CD4-positive, alpha-beta T cell treated with Interleukin-12 subunit alpha and Interleukin-12 subunit beta, for 1 hour (primary cell): ENCODE measurements at regions not wholly inside any gene's neighbourhood (a gene's known extent, or its start where the extent isn't known, plus 50 kb on each side); places are given as distances from the start of the nearest gene placed in this dataset.
"Not testable (repeated sequence)": the region's sequence is repeated elsewhere in the genome, so short reads cannot be mapped to it uniquely, and the experiment has no call there.

ENCODE experiments used
- DNase-seq: peaks from one replicate; pipeline ENCODE4 v3.0.0-alpha.2; 2020

GRCh38 chr2:226184940-226185615 is 614.5 kb downstream of the IRS1 start:
- no peak for DNase-seq

- DNase-seq = no peak
Measured at GRCh38 chr2:226184540-226184939, 615.1 kb downstream of the IRS1 start.

GRCh38 chr2:226183550-226183949 is 616.1 kb downstream of the IRS1 start:
- DNase-seq = no peak

- DNase-seq = no peak
Measured at GRCh38 chr2:226183033-226183432, 616.6 kb downstream of the IRS1 start.

GRCh38 chr2:226181909-226182308 is 617.7 kb downstream of the IRS1 start:
- DNase-seq = no peak

- no peak for DNase-seq
Measured at GRCh38 chr2:226180281-226180884, 619.2 kb downstream of the IRS1 start.

GRCh38 chr2:226179010-226179409 is 620.6 kb downstream of the IRS1 start:
- DNase-seq = no peak

- no peak for DNase-seq
Measured at GRCh38 chr2:226176283-226176984, 623.2 kb downstream of the IRS1 start.

- no peak for DNase-seq
Measured at GRCh38 chr2:226174390-226174789, 625.2 kb downstream of the IRS1 start.

- no peak for DNase-seq
Measured at GRCh38 chr2:226172939-226173338, 626.7 kb downstream of the IRS1 start.

GRCh38 chr2:226172309-226172708 is 627.3 kb downstream of the IRS1 start:
- no peak for DNase-seq

GRCh38 chr2:226169751-226170581 is 629.7 kb downstream of the IRS1 start:
- DNase-seq = no peak

- DNase-seq = no peak
Measured at GRCh38 chr2:226168496-226169160, 631.0 kb downstream of the IRS1 start.

- DNase-seq = no peak
Measured at GRCh38 chr2:226164512-226164911, 635.1 kb downstream of the IRS1 start.

GRCh38 chr2:226160617-226161016 is 639.0 kb downstream of the IRS1 start:
- not testable (repeated sequence) for DNase-seq

- no peak for DNase-seq
Measured at GRCh38 chr2:226159875-226160479, 639.6 kb downstream of the IRS1 start.

- no peak for DNase-seq
Measured at GRCh38 chr2:226158940-226159339, 640.7 kb downstream of the IRS1 start.

GRCh38 chr2:226158229-226158628 is 641.4 kb downstream of the IRS1 start:
- no peak for DNase-seq

- DNase-seq = no peak
Measured at GRCh38 chr2:226155093-226155875, 644.3 kb downstream of the IRS1 start.

GRCh38 chr2:226154610-226155009 is 645.0 kb downstream of the IRS1 start:
- no peak for DNase-seq

GRCh38 chr2:226153553-226153952 is 646.1 kb downstream of the IRS1 start:
- no peak for DNase-seq
